SK-N-SH treated with all-trans-retinoic acid at 6 μM for 48 hours (cell line): ENCODE measurements at regions not wholly inside any gene's neighbourhood (a gene's known extent, or its start where the extent isn't known, plus 50 kb on each side); places are given as distances from the start of the nearest gene placed in this dataset.

Experiments used
- ATAC-seq: fragments of 200-7000 bp; cut with Tn5 transposase; 3 replicates; pipeline ENCODE4 v1.9.1; 2020; ENCODE audit warnings: mild to moderate bottlenecking, moderate library complexity
- ARNTL ChIP-seq: fragments of 450-650 bp; formaldehyde crosslinking; IDR thresholded peaks from 2 replicates; pipeline ENCODE4 v1.5.0; 2020; ENCODE audit warnings: low read depth, mild to moderate bottlenecking, moderate library complexity, borderline replicate concordance
- BACH2 ChIP-seq: fragments of 250-450 bp; sonication (Bioruptor Pico); IDR thresholded peaks from 2 replicates; pipeline ENCODE4 v1.9.0; 2021; ENCODE audit warnings: mild to moderate bottlenecking, borderline replicate concordance
- CREB5 ChIP-seq: fragments of 250-450 bp; sonication (Bioruptor Pico); IDR thresholded peaks from 2 replicates; pipeline ENCODE4 v1.5.1; 2020; ENCODE audit warnings: low read depth, mild to moderate bottlenecking, moderate library complexity
- CSDC2 ChIP-seq: fragments of 250-450 bp; sonication (Bioruptor Pico); IDR thresholded peaks from 2 replicates; pipeline ENCODE4 v1.5.0; 2020; ENCODE audit warnings: mild to moderate bottlenecking, moderate library complexity
- CSRNP3 ChIP-seq: fragments of 250-450 bp; sonication (Bioruptor Pico); IDR thresholded peaks from 2 replicates; pipeline ENCODE4 v1.5.1; 2021; ENCODE audit warnings: mild to moderate bottlenecking, moderate library complexity
- ESRRG ChIP-seq: fragments of 250-450 bp; sonication (Bioruptor Pico); IDR thresholded peaks from 2 replicates; pipeline ENCODE4 v1.6.1; 2021; ENCODE audit warnings: mild to moderate bottlenecking
- GLIS3 ChIP-seq: fragments of 250-450 bp; sonication (Bioruptor Pico); IDR thresholded peaks from 2 replicates; pipeline ENCODE4 v1.5.0; 2020; ENCODE audit warnings: mild to moderate bottlenecking, moderate library complexity
- ISL1 ChIP-seq: fragments of 250-450 bp; sonication (Bioruptor Pico); IDR thresholded peaks from 2 replicates; pipeline ENCODE4 v2.1.2; 2022; ENCODE audit warnings: mild to moderate bottlenecking, moderate library complexity
- OSR1 ChIP-seq: fragments of 250-450 bp; sonication (Bioruptor Pico); IDR thresholded peaks from 2 replicates; pipeline ENCODE4 v1.8.0; 2022; ENCODE audit warnings: moderate library complexity, mild to moderate bottlenecking, inconsistent platforms
- PATZ1 ChIP-seq: fragments of 250-450 bp; sonication (Bioruptor Pico); IDR thresholded peaks from 2 replicates; pipeline ENCODE4 v1.8.0; 2020; ENCODE audit warnings: mild to moderate bottlenecking, moderate library complexity, borderline replicate concordance
- PPARA ChIP-seq: fragments of 250-450 bp; sonication (Bioruptor Pico); IDR thresholded peaks from 2 replicates; pipeline ENCODE4 v1.5.0; 2020; ENCODE audit warnings: mild to moderate bottlenecking, borderline replicate concordance
- RARB ChIP-seq: fragments of 250-450 bp; sonication (Bioruptor Pico); IDR thresholded peaks from 2 replicates; pipeline ENCODE4 v1.8.0; 2021; ENCODE audit warnings: mild to moderate bottlenecking, moderate library complexity
- SNAI2 ChIP-seq: fragments of 250-450 bp; sonication (Bioruptor Pico); IDR thresholded peaks from 2 replicates; pipeline ENCODE4 v1.5.0; 2020; ENCODE audit warnings: mild to moderate bottlenecking, moderate library complexity
- TCF4 ChIP-seq: fragments of 250-450 bp; sonication (Bioruptor Pico); IDR thresholded peaks from 2 replicates; pipeline ENCODE4 v1.8.0; 2021; ENCODE audit warnings: mild to moderate bottlenecking, moderate library complexity, borderline replicate concordance
- TOX ChIP-seq: fragments of 250-450 bp; sonication (Bioruptor Pico); IDR thresholded peaks from 2 replicates; pipeline ENCODE4 v1.8.0; 2021; ENCODE audit warnings: mild to moderate bottlenecking, moderate library complexity, borderline replicate concordance
- TSHZ2 ChIP-seq: fragments of 250-450 bp; sonication (Bioruptor Pico); IDR thresholded peaks from 2 replicates; pipeline ENCODE4 v1.5.0; 2020; ENCODE audit warnings: mild to moderate bottlenecking, moderate library complexity
- ZC3H10 ChIP-seq: fragments of 250-450 bp; sonication (Bioruptor Pico); IDR thresholded peaks from 2 replicates; pipeline ENCODE4 v1.5.1; 2021; ENCODE audit warnings: mild to moderate bottlenecking, moderate library complexity
- ZFP3 ChIP-seq: fragments of 250-450 bp; sonication (Bioruptor Pico); IDR thresholded peaks from 2 replicates; pipeline ENCODE4 v1.5.0; 2020; ENCODE audit warnings: mild to moderate bottlenecking, moderate library complexity
- ZFP30 ChIP-seq: fragments of 450-650 bp; formaldehyde crosslinking; IDR thresholded peaks from 2 replicates; pipeline ENCODE4 v1.5.0; 2022; ENCODE audit warnings: mild to moderate bottlenecking, moderate library complexity
- ZNF565 ChIP-seq: fragments of 450-650 bp; formaldehyde crosslinking; conservative IDR thresholded peaks from 2 replicates; pipeline ENCODE4 v1.5.0; 2020; ENCODE audit warnings: low read depth, mild to moderate bottlenecking, moderate library complexity
- ZNF70 ChIP-seq: fragments of 450-650 bp; formaldehyde crosslinking; IDR thresholded peaks from 2 replicates; pipeline ENCODE4 v1.5.0; 2020; ENCODE audit warnings: mild to moderate bottlenecking, moderate library complexity
- ZNF8 ChIP-seq: fragments of 450-650 bp; formaldehyde crosslinking; IDR thresholded peaks from 2 replicates; pipeline ENCODE4 v1.5.0; 2020; ENCODE audit warnings: mild to moderate bottlenecking, moderate library complexity

- no peak for ATAC-seq
- TF ChIP-seq OSR1 (no peak), CSRNP3 (CRISPR knock-in tag) (no peak), CREB5 (no peak), BACH2 (no peak), ARNTL (CRISPR knock-in tag) (no peak), SNAI2 (CRISPR knock-in tag) (no peak), TCF4 (CRISPR knock-in tag) (no peak), CSDC2 (CRISPR knock-in tag) (no peak), TOX (CRISPR knock-in tag) (no peak)
Measured at GRCh38 chr11:26859416-26859815, 134.5 kb upstream of the FIBIN start.

GRCh38 chr11:26860091-26860780, 133.7 kb upstream of the FIBIN start:
- no peak for ATAC-seq
- TF ChIP-seq ISL1 (CRISPR knock-in tag) (no peak), ZNF70 (CRISPR knock-in tag) (no peak), RARB (CRISPR knock-in tag) (no peak), ZFP3 (CRISPR knock-in tag) (no peak), PPARA (CRISPR knock-in tag) (no peak), BACH2 (no peak), PATZ1 (CRISPR knock-in tag) (no peak), GLIS3 (CRISPR knock-in tag) (no peak)
- TF ChIP-seq, all 23 proteins: peak for 0

DNA sequence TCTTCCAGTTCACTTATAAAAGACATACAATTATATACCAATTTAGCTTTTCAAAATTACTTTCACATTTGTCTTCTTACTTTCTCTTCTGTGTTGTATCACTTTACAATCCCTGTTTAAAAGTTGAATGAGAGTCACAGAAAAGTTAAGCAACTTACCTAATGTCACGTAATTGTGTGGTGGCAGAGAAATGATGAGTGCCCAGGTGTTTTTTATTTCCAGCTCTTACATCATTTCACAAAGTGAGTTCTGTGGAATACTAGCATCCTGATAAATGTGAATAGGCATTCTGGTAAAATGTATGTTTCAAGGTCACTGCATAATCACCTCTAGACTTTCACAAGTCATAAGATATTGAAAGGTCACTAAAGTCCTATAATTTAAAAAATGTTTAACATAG, 133.0 kb upstream of the FIBIN start:
- TF ChIP-seq ARNTL (CRISPR knock-in tag) (no peak), ZFP3 (CRISPR knock-in tag) (no peak), CREB5 (no peak), CSDC2 (CRISPR knock-in tag) (no peak), GLIS3 (CRISPR knock-in tag) (no peak), ZC3H10 (CRISPR knock-in tag) (no peak), ZNF8 (CRISPR knock-in tag) (no peak), RARB (CRISPR knock-in tag) (no peak), PATZ1 (CRISPR knock-in tag) (no peak), ZFP30 (no peak), OSR1 (no peak), ISL1 (CRISPR knock-in tag) (no peak), ZNF70 (CRISPR knock-in tag) (no peak), ESRRG (no peak), TCF4 (CRISPR knock-in tag) (no peak), TSHZ2 (CRISPR knock-in tag) (no peak), PPARA (CRISPR knock-in tag) (no peak), ZNF565 (no peak)
- ATAC-seq: no peak
